ENCODE measurements at regions not wholly inside any gene's neighbourhood (a gene's known extent, or its start where the extent isn't known, plus 50 kb on each side); places are given as distances from the start of the nearest gene placed in this dataset.

GRCh38 chr3:117417411-117417810 lies 707.8 kb downstream of the TUSC7 start:
- DNase-seq, result no peak

- DNase-seq, result no peak
Observed at GRCh38 chr3:117427081-117427480, 717.5 kb downstream of the TUSC7 start.

GRCh38 chr3:117433427-117433826 lies 723.8 kb downstream of the TUSC7 start:
- DNase-seq, result no peak

GRCh38 chr3:117434661-117435412 lies 725.3 kb downstream of the TUSC7 start:
- DNase-seq, result no peak

GRCh38 chr3:117435506-117435905 lies 725.9 kb downstream of the TUSC7 start:
- no peak for DNase-seq

DNA sequence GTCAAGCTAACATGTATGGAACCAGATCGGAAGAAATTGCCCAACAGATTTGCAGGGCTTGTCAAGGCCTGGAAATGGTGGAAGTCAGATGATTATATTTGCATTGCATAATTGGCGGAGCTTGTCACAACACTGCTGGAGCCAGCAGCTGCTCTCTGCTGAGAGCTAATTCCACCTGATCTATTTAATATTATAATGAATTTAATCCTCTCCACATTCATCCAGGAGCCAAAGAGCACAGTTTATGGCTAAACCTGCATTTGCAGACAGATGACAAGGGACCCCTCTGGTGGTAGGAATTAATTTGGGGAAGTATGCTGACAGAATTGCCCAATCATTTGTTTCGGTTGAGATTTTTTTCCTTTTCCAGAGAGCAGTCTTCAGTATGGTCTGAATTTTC lies 730.2 kb downstream of the TUSC7 start:
- DNase-seq, result peak; percentile 79

- DNase-seq, result no peak
Observed at GRCh38 chr3:117441851-117442250, 732.3 kb downstream of the TUSC7 start.

DNA sequence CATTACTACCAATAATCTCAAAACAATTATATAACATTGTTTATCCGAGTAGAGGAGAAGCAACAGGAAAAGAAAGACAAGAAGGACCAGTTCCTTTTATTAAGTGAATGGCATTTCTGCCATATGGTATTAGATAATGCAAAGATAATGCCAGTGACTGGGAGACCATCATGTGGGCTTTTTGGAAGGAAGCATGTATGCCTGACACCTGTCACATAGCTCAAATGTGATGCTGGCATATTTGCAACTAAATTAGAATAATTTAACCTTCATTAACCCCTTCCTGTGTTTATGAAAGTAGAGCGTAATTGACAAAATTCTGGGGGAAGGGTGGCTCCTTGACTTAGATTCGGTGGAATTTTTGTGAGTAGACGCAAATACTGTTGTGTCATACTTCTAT lies 733.0 kb downstream of the TUSC7 start:
- no peak for DNase-seq

GRCh38 chr3:117443014-117443413 lies 733.4 kb downstream of the TUSC7 start:
- no peak for DNase-seq

DNA sequence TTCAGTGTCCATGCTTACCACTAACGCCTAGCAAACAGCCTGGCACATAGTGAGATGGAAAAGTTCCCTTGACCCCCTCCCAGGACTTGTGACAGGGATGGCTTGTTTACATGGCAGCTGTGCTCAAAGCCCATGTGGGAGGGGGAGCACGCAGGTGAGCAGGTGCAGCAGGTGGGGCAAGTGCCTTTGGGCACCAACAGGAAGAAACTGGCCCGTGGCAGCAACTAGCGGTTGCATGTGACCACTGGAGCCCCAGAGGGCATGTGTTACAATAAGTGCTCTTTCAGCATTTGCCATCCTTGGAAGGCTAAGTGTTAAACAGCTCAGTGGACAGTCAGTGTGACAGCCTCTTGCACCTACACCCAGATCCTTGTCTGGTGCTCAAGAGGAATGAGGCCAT lies 734.6 kb downstream of the TUSC7 start:
- DNase-seq, result peak; percentile 30

DNA sequence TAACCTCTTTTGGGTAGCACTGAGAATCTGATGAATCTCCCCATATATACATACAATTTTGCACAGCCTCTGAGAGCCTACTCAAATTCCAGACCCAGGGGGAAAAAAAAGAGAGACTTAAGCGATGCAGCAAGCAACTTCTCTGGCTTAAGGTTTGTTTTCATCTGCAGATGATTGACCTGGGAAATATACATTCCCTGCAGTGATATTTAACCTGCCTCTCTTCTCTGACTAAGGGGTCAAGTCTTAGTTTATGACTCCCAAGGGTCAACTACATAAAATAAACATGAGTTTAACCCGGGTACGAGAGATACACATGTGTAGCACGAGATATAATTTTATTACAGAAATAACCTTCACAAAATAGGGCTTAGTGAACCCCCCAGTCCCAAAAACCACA lies 737.8 kb downstream of the TUSC7 start:
- no peak for DNase-seq

GRCh38 chr3:117450026-117450425 lies 740.4 kb downstream of the TUSC7 start:
- DNase-seq, result no peak

- peak; percentile 46 for DNase-seq
Observed at GRCh38 chr3:117454254-117454653, 744.7 kb downstream of the TUSC7 start.

DNA sequence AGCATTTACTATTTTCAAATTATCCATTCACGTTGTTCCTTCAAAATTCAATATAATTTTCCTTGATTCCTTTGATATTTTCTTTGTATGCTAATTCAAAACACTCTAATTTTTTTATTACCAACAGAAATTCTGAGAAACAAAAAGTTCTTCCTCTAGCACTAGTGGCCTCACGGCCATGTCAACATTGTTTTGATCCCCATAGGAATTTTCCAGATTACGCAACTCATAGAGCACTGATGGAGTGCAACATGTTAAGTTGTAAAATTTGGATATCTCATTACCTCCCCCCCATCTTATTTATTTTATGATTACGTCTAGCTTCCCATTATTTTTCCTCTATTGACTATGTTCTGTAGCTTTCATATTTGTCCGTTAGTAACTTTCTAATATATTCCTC lies 745.3 kb downstream of the TUSC7 start:
- no peak for DNase-seq

DNA sequence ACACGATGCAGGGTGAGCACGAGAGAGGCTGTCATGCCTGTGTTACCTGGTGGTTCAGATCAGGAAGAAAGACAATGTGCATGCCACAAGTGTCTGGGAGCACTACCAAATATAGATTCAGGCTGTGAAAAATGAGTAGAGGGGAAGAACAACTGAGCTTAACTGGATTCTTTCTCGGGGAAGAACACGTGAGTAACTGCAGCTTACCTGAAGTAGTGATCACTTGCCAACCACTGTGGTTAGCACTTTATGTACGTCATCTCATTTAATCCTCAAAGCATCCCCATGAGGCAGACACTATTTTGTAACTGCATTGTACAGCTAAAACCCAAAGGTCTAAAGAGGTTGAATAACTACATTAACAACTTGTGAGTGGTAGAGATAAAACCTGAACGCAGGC lies 746.2 kb downstream of the TUSC7 start:
- DNase-seq, result no peak

GRCh38 chr3:117463276-117464115 lies 753.9 kb downstream of the TUSC7 start:
- no peak for DNase-seq

DNA sequence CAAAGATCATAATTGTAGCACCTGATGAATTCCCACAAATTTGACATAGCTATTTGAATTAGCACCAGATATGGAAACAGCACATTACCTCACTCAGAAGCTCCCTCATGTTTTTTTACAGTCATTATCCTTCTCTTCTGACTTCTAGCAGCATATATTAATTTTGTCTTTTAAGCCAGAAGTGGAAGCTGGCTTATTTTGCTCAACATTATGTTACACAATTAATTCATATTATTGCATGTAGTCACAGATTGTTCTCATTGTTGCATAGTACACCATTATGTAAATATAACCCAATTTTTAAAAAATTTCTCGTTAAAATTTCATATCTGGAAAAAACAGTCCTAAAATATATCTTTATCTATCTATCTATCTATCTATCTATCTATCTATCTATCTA lies 762.3 kb downstream of the TUSC7 start:
- no peak for DNase-seq

DNA sequence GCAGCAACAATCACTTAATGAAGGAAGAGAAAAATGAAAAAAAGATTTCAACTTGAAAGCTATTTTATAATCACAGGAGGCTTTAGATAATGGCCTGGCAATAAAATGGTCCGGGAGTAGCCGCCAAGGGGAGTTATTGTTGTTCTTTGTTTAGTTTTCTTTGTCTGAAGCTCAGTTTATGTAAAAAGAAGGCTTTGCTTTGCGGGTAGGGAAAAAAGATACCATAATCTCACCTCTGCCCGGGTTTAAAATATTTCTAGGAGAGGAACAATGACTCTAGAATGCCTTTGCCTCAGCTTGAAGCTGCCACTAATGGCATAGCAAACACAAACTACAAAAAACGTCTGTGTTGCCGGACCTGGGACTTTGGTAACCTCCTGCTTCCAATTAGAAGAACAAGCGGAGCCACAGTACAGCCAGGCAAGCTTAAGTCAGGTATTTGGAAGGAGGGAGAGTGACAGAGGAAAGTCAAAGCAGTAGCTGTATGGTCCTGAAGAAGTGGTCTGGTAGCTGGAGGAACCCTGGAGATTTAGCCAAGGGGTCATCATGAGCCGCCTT lies 764.5 kb downstream of the TUSC7 start:
- peak; percentile 65 for DNase-seq

DNA sequence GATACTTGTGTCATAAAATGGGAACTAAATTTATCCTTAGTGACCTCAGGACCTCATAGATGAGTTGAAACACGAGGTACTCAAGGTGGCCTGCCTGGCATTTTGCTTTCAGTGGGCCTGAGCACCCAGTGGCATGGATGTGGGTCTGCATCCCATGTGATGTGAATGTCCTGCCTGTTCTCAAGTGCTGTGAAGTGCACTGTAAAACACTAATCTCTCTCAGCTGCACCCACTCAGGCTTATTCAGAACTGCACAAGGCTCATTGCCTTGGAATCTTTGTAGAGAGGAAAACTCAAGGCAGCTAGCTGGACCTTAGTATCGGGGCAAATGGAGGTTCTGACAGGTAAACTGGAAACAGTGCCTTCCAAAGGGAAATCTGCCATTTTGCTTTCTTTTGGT lies 767.0 kb downstream of the TUSC7 start:
- DNase-seq, result no peak

GRCh38 chr3:117477214-117477755 lies 767.7 kb downstream of the TUSC7 start:
- DNase-seq, result no peak

- no peak for DNase-seq
Observed at GRCh38 chr3:117479095-117479494, 769.5 kb downstream of the TUSC7 start.

- DNase-seq, result no peak
Observed at GRCh38 chr3:117480525-117480924, 770.9 kb downstream of the TUSC7 start.

DNA sequence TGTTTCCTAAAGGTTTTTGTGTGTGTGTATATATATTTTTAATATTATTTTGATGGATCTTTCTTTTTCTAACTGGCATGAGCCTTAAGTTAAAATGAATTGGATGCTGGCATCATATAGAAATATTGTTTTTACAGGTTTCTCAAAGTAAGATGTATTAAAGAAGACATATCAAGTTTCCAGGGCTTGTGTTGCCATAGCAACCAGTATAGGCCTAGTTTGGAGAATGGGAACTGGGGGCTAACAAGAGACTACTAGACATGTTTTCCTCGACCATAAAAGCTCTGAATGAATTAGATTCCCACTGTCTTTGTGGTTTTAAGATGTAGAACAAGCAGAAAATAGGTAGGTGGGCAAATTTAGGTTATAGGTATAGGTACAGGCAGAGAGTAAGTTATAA lies 771.4 kb downstream of the TUSC7 start:
- no peak for DNase-seq

GRCh38 chr3:117483839-117484238 lies 774.3 kb downstream of the TUSC7 start:
- no peak for DNase-seq
